DOHH2 (cell line): ENCODE measurements at regions not wholly inside any gene's neighbourhood (a gene's known extent, or its start where the extent isn't known, plus 50 kb on each side); places are given as distances from the start of the nearest gene placed in this dataset.
"Not testable (repeated sequence)": the region's sequence is repeated elsewhere in the genome, so short reads cannot be mapped to it uniquely, and the experiment has no call there.

ENCODE experiments used
- EZH2phosphoT487 ChIP-seq: fragments of 200-600 bp; sonication (generic); IDR thresholded peaks from 2 replicates; pipeline ENCODE4 v1.6.1; 2017; ENCODE audit warnings: borderline replicate concordance, mild to moderate bottlenecking, antibody characterized with exemption, low read length, moderate library complexity, mixed read lengths
- TF ChIP-seq, protein P1 (sequence below): fragments of 200-600 bp; sonication (generic); IDR thresholded peaks from one replicate; pipeline ENCODE4 v1.5.1; 2014; ENCODE audit warnings: antibody characterized with exemption, mild to moderate bottlenecking, low read depth, low read length; ENCODE audit not compliant: poor library complexity, severe bottlenecking

- TF ChIP-seq, protein P1, sequence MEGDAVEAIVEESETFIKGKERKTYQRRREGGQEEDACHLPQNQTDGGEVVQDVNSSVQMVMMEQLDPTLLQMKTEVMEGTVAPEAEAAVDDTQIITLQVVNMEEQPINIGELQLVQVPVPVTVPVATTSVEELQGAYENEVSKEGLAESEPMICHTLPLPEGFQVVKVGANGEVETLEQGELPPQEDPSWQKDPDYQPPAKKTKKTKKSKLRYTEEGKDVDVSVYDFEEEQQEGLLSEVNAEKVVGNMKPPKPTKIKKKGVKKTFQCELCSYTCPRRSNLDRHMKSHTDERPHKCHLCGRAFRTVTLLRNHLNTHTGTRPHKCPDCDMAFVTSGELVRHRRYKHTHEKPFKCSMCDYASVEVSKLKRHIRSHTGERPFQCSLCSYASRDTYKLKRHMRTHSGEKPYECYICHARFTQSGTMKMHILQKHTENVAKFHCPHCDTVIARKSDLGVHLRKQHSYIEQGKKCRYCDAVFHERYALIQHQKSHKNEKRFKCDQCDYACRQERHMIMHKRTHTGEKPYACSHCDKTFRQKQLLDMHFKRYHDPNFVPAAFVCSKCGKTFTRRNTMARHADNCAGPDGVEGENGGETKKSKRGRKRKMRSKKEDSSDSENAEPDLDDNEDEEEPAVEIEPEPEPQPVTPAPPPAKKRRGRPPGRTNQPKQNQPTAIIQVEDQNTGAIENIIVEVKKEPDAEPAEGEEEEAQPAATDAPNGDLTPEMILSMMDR, result not testable (repeated sequence)
- TF ChIP-seq EZH2phosphoT487, result not testable (repeated sequence)
Observed at GRCh38 chr5:34108897-34109296, 65.9 kb upstream of the C1QTNF3 start.
